Endodermal cell (in vitro differentiated cells): ENCODE measurements at regions not wholly inside any gene's neighbourhood (a gene's known extent, or its start where the extent isn't known, plus 50 kb on each side); places are given as distances from the start of the nearest gene placed in this dataset.

Experiments used
- DNase-seq: peaks from one replicate; pipeline ENCODE4 v3.0.0-alpha.2; 2017
- H3K27ac ChIP-seq: 2 replicates; pipeline ENCODE4 v1.5.1; 2013; ENCODE audit warnings: mild to moderate bottlenecking, low read depth, low read length, moderate library complexity
- H3K27me3 ChIP-seq: 2 replicates; pipeline ENCODE4 v1.6.1; 2013; ENCODE audit warnings: mild to moderate bottlenecking, low read length, moderate library complexity; ENCODE audit not compliant: insufficient read depth, control insufficient read depth, poor library complexity, severe bottlenecking
- H3K36me3 ChIP-seq: 2 replicates; pipeline ENCODE4 v1.7.0; 2013; ENCODE audit warnings: mild to moderate bottlenecking, low read length, moderate library complexity; ENCODE audit not compliant: control insufficient read depth, insufficient read depth
- H3K4me1 ChIP-seq: one replicate; pipeline ENCODE4 v1.7.0; 2013; ENCODE audit warnings: low read length; ENCODE audit not compliant: control insufficient read depth, insufficient read depth
- H3K4me3 ChIP-seq: 2 replicates; pipeline ENCODE4 v1.5.1; 2013; ENCODE audit warnings: mild to moderate bottlenecking, low read length, moderate library complexity
- H3K9ac ChIP-seq: 2 replicates; pipeline ENCODE4 v1.6.1; 2013; ENCODE audit warnings: mild to moderate bottlenecking, low read length, moderate library complexity; ENCODE audit not compliant: poor library complexity, severe bottlenecking; ENCODE audit errors: extremely low read depth
- H3K9me3 ChIP-seq: 2 replicates; pipeline ENCODE4 v1.6.1; 2013; ENCODE audit warnings: mild to moderate bottlenecking, low read length, moderate library complexity; ENCODE audit not compliant: control insufficient read depth
- H3K27ac Mint-ChIP-seq: 2 replicates; pipeline ENCODE4 v1.8.0; 2020; ENCODE audit warnings: mixed read lengths
- H3K27me3 Mint-ChIP-seq: 2 replicates; pipeline ENCODE4 v1.8.0; 2021; ENCODE audit warnings: mild to moderate bottlenecking, mixed read lengths; ENCODE audit not compliant: insufficient read depth
- H3K36me3 Mint-ChIP-seq: 2 replicates; pipeline ENCODE4 v1.8.0; 2020; ENCODE audit warnings: low read depth, mixed read lengths
- H3K4me1 Mint-ChIP-seq: 2 replicates; pipeline ENCODE4 v1.8.0; 2020; ENCODE audit warnings: mixed read lengths
- H3K4me3 Mint-ChIP-seq: 2 replicates; pipeline ENCODE4 v1.8.0; 2020; ENCODE audit warnings: mild to moderate bottlenecking, moderate library complexity, mixed read lengths
- H3K9me3 Mint-ChIP-seq: 2 replicates; pipeline ENCODE4 v1.8.0; 2020; ENCODE audit warnings: mild to moderate bottlenecking, mixed read lengths
- WGBS, 2 experiments: methylation state at CpG; one replicate each; pipeline versions ENCODE4 v1.1.5 to v1.1.7; 2013; ENCODE audit warnings: missing lambda C conversion rate in 2 of 2, mixed read lengths in 1 of 2; ENCODE audit not compliant: insufficient coverage in 1 of 2, insufficient read length in 1 of 2; 5-methylcytosine and 5-hydroxymethylcytosine counted together
- TF ChIP-seq, protein P1 (sequence below): fragments of 200-600 bp; sonication (generic); conservative IDR thresholded peaks from 2 replicates; pipeline ENCODE4 v1.5.0; 2021; ENCODE audit warnings: antibody characterized with exemption, mild to moderate bottlenecking

DNA sequence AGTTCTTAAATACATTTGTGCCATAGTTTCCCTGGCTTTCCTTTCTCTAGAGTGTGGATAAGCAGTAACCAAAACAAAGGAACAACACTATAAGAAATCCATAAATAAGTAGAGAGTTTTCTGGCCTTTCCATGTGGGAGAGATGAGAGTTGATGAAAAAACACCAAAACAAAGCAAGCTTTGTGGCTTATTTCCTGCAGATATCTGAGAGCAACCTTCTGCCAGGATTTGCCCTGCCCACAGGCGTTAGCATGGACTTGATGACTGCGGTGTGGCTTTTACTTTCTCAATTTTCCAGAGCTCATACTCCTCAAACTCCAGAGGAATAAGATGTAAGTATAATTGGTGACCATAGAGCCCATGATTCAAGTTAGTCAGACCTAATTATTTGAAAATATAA, 194.9 kb downstream of the RAP2B start:
- Histone ChIP-seq H3K4me3 (no peak overlapping the region), H3K9me3 (no peaks in the 10 kb centered on the region), H3K27me3 (no peaks in the 10 kb centered on the region), H3K36me3 (no peaks in the 10 kb centered on the region), H3K9ac (no peak overlapping the region), H3K27ac (peak overlapping the region; percentile 34), H3K4me1 (peaks cover 4% of the 10 kb centered on the region)
- no peak for DNase-seq
- Mint-ChIP-seq H3K27ac (no peak overlapping the region), H3K36me3 (no peaks in the 10 kb centered on the region), H3K9me3 (no peaks in the 10 kb centered on the region), H3K4me1 (peaks cover 6% of the 10 kb centered on the region), H3K27me3 (peaks cover 3% of the 10 kb centered on the region), H3K4me3 (no peak overlapping the region)
- 79% methylated on average over 2 of the region's 2 CpGs; no CpG with 5 or more reads in 1 of the 2 experiments for WGBS, 2 experiments
- TF ChIP-seq, protein P1, sequence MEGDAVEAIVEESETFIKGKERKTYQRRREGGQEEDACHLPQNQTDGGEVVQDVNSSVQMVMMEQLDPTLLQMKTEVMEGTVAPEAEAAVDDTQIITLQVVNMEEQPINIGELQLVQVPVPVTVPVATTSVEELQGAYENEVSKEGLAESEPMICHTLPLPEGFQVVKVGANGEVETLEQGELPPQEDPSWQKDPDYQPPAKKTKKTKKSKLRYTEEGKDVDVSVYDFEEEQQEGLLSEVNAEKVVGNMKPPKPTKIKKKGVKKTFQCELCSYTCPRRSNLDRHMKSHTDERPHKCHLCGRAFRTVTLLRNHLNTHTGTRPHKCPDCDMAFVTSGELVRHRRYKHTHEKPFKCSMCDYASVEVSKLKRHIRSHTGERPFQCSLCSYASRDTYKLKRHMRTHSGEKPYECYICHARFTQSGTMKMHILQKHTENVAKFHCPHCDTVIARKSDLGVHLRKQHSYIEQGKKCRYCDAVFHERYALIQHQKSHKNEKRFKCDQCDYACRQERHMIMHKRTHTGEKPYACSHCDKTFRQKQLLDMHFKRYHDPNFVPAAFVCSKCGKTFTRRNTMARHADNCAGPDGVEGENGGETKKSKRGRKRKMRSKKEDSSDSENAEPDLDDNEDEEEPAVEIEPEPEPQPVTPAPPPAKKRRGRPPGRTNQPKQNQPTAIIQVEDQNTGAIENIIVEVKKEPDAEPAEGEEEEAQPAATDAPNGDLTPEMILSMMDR = no peak

DNA sequence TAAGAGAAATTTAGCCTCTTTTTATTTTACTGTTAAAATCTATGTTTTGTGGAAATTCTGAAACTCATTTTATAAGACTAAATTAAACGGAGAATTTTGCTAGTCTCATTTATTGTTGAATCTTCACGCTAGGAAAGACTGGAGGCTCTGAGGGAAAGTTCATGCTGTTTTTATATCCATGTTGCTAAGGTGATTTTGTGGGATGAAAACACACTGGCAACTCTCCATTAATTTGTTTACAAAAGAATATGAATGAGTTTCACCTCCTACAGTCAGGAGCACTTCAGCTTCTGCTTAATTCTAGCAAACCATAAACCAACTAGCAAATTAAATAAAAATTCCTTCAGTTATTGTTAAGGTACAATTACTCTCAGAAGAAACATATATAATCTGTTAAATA, 195.4 kb downstream of the RAP2B start:
- H3K27me3 ChIP-seq = no peaks in the 10 kb centered on the region
- no peaks in the 10 kb centered on the region for H3K36me3 ChIP-seq
- 95% methylated on average over 2 of the region's 2 CpGs; no CpG with 5 or more reads in 1 of the 2 experiments for WGBS, 2 experiments

DNA sequence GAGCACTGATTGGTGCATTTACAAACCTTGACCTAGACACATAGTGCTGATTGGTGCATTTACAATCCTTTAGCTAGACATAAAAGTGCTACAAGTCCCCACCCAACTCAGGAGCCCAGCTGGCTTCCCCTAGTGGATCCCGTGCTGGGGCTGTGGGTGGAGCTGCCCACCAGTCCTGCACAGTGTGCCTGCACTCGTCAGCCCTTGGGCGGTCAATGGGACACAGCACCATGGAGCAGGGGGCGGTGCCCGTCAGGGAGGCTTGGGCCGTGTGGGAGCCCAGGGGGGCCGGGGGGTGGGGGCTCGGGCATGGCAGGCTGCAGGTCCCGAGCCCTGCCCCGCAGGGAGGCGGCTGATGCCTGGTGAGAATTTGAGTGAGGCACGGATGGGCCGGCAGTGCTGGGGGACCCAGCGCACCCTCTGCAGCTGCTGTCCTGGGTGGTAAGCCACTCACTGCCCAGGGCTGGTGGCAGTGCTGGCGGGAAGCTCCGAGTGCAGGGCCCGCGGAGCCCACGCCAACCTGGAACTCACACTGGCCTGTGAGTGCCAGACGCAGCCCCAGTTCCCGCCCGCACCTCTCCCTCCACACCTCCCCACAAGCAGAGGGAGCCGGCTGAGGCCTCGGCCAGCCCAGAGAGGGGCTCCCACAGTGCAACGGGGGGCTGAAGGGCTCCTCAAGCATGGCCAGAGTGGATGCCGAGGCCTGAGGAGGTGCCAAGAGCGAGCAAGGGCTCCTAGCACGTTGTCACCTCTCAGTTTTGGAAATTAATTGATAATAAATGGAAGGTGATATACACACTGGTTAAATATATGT, 207.7 kb downstream of the RAP2B start:
- Histone ChIP-seq H3K4me1 (no peaks in the 10 kb centered on the region), H3K27ac (no peak overlapping the region), H3K36me3 (no peaks in the 10 kb centered on the region), H3K4me3 (no peak overlapping the region), H3K27me3 (no peaks in the 10 kb centered on the region), H3K9me3 (peaks cover 11% of the 10 kb centered on the region), H3K9ac (no peak overlapping the region)
- H3K4me3 Mint-ChIP-seq = no peak overlapping the region
- no peaks in the 10 kb centered on the region for H3K4me1 Mint-ChIP-seq
- WGBS, 2 experiments = 94% methylated on average over 10 to 28 of the region's 28 CpGs
- peaks cover 39% of the 10 kb centered on the region for H3K9me3 Mint-ChIP-seq
- no peak overlapping the region for H3K27ac Mint-ChIP-seq
- H3K27me3 Mint-ChIP-seq = no peaks in the 10 kb centered on the region
- H3K36me3 Mint-ChIP-seq = peaks cover 10% of the 10 kb centered on the region
- TF ChIP-seq, protein P1 = no peak
- no peak for DNase-seq

More for the DNA sequence above, 195.4 kb downstream of the RAP2B start:
- H3K4me1 Mint-ChIP-seq = peaks cover 6% of the 10 kb centered on the region
- H3K4me1 ChIP-seq = peaks cover 4% of the 10 kb centered on the region
- no peaks in the 10 kb centered on the region for H3K27me3 Mint-ChIP-seq
- no peak overlapping the region for H3K4me3 ChIP-seq
- H3K9ac ChIP-seq = no peak overlapping the region
- H3K27ac Mint-ChIP-seq = no peak overlapping the region
- peaks cover under 1% of the 10 kb centered on the region for H3K9me3 ChIP-seq
- no peak for DNase-seq
- no peaks in the 10 kb centered on the region for H3K36me3 Mint-ChIP-seq
- H3K27ac ChIP-seq = peak overlapping the region; percentile 34
- H3K9me3 Mint-ChIP-seq = peaks cover under 1% of the 10 kb centered on the region
- H3K4me3 Mint-ChIP-seq = no peak overlapping the region
- TF ChIP-seq, protein P1 = no peak
